Naive B cell (primary cell): ENCODE measurements at regions not wholly inside any gene's neighbourhood (a gene's known extent, or its start where the extent isn't known, plus 50 kb on each side); places are given as distances from the start of the nearest gene placed in this dataset.
A peak's percentile ranks its signal among the peaks of the same experiment; 100 is the strongest.

Experiments used
- ATAC-seq, 2 donors: fragments of 150-1000 bp; cut with Tn5 transposase; 2 replicates each; pipeline ENCODE4 v1.10.0; 2021; ENCODE audit warnings: low read depth in 2 of 2, mild to moderate bottlenecking in 2 of 2, moderate library complexity in 2 of 2
- DNase-seq: peaks from one replicate; pipeline ENCODE4 v3.0.0; 2022
- H3K27ac Mint-ChIP-seq, 6 donors: one replicate each; pipeline ENCODE4 v1.8.0; 2020 to 2022; ENCODE audit warnings: mild to moderate bottlenecking in 6 of 6, mixed read lengths in 6 of 6, moderate library complexity in 5 of 6, inconsistent platforms in 2 of 6
- H3K27me3 Mint-ChIP-seq, 3 donors: one replicate each; pipeline ENCODE4 v1.8.0; 2021 to 2022; ENCODE audit warnings: mixed read lengths in 3 of 3, mild to moderate bottlenecking in 1 of 3
- H3K36me3 Mint-ChIP-seq, 2 donors: one replicate each; pipeline ENCODE4 v1.8.0; 2020 to 2022; ENCODE audit warnings: mixed read lengths in 2 of 2, inconsistent platforms in 1 of 2, mild to moderate bottlenecking in 1 of 2
- H3K4me1 Mint-ChIP-seq, 3 donors: one replicate each; pipeline ENCODE4 v1.8.0; 2020 to 2022; ENCODE audit warnings: mixed read lengths in 3 of 3, inconsistent platforms in 1 of 3, mild to moderate bottlenecking in 1 of 3, moderate library complexity in 1 of 3
- H3K4me3 Mint-ChIP-seq, 8 donors: one replicate each; pipeline ENCODE4 v1.8.0; 2020 to 2022; ENCODE audit warnings: mild to moderate bottlenecking in 8 of 8, mixed read lengths in 8 of 8, moderate library complexity in 8 of 8, inconsistent platforms in 2 of 8
- H3K9me3 Mint-ChIP-seq, 7 donors: one replicate each; pipeline ENCODE4 v1.8.0; 2020 to 2022; ENCODE audit warnings: mixed read lengths in 7 of 7, mild to moderate bottlenecking in 5 of 7, inconsistent platforms in 2 of 7, moderate library complexity in 1 of 7

DNA sequence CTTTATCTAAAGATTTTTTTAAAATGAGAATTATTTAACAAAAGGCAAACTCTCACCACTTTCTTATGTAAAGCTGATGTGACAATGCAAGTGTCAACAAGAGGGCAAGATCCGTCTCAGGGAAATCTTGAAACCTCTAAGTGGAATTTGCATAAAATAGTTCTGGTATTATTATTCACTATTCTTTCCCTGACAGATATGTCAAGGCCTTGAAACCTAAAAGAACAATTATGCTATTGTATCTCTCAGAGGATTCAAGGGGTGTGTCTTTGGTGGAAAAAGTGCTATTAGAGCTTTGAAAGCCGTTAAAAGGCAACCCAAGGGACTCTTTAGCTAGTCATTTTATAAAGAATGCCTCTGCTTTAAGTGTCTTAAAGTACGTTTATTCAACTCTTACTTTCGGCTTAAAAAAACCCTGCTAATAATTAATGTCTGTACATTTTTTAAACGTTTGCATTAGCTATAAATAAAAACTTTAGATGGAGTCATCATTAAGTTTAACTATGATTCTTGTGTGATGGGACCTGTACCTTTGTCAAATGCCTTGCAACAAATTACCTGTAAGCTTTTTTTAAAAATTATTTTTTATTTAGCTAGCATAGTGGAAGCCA lies 585.5 kb downstream of the VRK1 start:
- peaks cover 4 to 10% (median 8%) of the 10 kb centered on the region in 3 donors for H3K4me1 Mint-ChIP-seq
- DNase-seq (no peak), ATAC-seq (no peak)
- no peak overlapping the region for H3K27ac Mint-ChIP-seq
- peaks cover 0 to 16% (median 8%) of the 10 kb centered on the region in 3 donors for H3K27me3 Mint-ChIP-seq
- H3K36me3 Mint-ChIP-seq: no peaks in the 10 kb centered on the region
- H3K4me3 Mint-ChIP-seq: no peak overlapping the region
- H3K9me3 Mint-ChIP-seq: no peaks in the 10 kb centered on the region

DNA sequence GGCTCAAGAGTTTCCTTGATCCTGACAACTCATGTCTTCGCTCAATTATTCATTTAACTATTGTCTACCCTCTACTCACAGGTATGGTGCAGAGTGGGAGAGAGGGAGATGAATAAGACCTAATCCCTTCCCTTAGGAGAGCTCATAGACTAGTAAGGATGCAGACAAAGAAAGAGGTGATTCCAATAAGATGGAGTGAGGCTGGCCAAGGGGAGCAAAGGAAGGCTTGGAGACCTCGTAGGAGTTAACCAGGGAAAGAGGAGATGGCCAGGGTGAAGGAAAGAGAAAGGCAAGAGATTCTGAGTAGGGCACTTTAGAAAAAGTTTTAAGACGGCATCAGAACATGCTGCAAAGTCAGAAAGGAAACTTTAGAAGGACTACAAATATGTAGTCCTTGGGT lies 588.5 kb downstream of the VRK1 start:
- H3K27me3 Mint-ChIP-seq: peaks cover 0 to 11% (median 0%) of the 10 kb centered on the region in 3 donors
- H3K4me1 Mint-ChIP-seq: peaks cover 0 to 4% (median 0%) of the 10 kb centered on the region in 3 donors
- H3K9me3 Mint-ChIP-seq: no peaks in the 10 kb centered on the region
- ATAC-seq (no peak), DNase-seq (no peak)
- H3K27ac Mint-ChIP-seq: no peak overlapping the region
- H3K4me3 Mint-ChIP-seq: no peak overlapping the region
- H3K36me3 Mint-ChIP-seq: no peaks in the 10 kb centered on the region

DNA sequence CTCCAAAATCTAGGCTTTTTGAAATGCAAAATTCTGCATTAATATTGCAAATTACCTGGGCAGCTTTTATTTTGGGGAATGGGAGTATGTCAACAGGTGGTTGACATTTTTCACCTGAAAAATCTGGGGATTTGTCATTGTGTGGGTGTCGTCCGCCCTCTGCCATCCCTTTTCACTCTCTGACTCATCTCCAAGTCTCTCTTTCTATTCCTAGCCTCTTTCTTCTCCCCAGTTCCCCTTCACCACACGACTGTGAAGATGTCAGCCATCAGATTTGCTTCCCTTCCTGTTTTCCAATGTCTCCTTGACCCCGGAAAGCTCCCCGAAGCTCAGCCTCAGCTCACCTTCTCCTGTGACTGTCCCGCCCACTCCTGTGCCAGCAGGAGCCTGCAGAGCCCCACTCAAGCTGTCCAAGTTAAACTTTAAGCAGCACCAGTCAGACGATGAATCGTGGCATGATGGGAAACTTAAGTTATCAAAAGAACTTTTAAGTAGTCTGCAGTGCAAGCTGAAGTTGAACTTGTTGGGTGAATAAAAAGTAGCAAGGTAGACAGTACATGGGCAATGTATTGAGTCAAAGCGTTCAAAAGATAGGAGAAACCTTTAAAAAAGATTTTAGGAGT lies 590.2 kb downstream of the VRK1 start:
- peaks cover 0 to 4% (median 0%) of the 10 kb centered on the region in 3 donors for H3K4me1 Mint-ChIP-seq
- H3K36me3 Mint-ChIP-seq: no peaks in the 10 kb centered on the region
- H3K27ac Mint-ChIP-seq: no peak overlapping the region
- no peak for ATAC-seq
- DNase-seq: no peak
- no peaks in the 10 kb centered on the region for H3K9me3 Mint-ChIP-seq
- H3K4me3 Mint-ChIP-seq: no peak overlapping the region
- peaks cover 0 to 11% (median 0%) of the 10 kb centered on the region in 3 donors for H3K27me3 Mint-ChIP-seq

DNA sequence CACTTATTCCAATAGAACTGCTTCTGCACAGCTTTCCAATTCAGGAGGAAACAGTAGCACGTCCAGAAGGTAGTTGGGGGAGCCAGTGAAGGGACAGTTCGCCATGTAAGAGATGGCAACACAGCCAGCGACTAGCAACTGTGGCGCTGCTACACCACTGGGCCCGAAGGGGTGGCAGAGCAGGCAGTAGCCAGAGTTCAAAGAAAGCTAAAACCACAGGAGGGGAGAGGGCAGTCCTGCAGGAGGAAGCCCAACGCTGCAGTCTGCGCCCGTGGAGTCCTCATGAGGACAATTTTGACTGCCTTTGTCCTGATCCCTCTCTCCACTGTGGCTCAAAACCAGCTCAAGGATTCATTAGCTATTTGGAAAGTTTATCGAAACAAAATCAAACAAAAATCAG lies 591.2 kb downstream of the VRK1 start:
- ATAC-seq (no peak), DNase-seq (no peak)
- Mint-ChIP-seq H3K27ac (no peak overlapping the region), H3K4me1 (peaks cover 0 to 4% (median 0%) of the 10 kb centered on the region in 3 donors), H3K4me3 (no peak overlapping the region), H3K36me3 (no peaks in the 10 kb centered on the region), H3K9me3 (no peaks in the 10 kb centered on the region), H3K27me3 (peaks cover 0 to 11% (median 0%) of the 10 kb centered on the region in 3 donors)

DNA sequence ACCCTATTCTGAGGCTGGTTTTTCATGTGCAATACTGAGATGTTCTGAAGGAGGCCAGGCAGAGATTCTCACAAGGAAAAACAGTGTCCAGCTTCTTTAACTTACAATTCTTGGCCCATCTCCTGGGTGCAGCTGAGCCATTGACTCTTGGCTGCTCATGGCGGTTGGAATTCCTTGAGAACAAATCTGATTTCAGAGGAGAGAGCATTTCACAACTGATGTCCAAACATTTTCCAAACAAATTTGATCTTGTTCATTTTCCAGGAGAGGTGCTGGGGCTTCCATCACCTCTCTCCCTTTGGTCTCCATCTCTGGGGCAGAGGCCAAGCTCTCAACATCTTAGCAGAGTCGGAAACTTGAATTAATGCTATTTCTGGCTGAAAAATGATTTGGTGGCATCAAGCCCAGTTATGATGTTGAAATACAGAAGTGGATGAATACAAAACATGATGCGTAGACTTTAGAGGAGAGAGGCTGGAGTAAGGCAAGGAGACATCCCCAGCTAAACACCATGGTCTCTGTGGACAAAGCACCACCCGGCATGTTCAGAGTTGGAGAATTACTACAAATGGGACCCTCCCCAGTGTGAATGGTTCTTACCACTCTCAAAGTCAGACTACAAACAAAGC lies 593.0 kb downstream of the VRK1 start:
- peaks cover 0 to 2% (median 0%) of the 10 kb centered on the region in 7 donors for H3K9me3 Mint-ChIP-seq
- H3K27ac Mint-ChIP-seq: no peak overlapping the region
- H3K36me3 Mint-ChIP-seq: no peaks in the 10 kb centered on the region
- H3K4me1 Mint-ChIP-seq: peaks cover 0 to 4% (median 0%) of the 10 kb centered on the region in 3 donors
- ATAC-seq (no peak), DNase-seq (no peak)
- H3K4me3 Mint-ChIP-seq: no peak overlapping the region
- H3K27me3 Mint-ChIP-seq: peaks cover 0 to 3% (median 0%) of the 10 kb centered on the region in 3 donors

DNA sequence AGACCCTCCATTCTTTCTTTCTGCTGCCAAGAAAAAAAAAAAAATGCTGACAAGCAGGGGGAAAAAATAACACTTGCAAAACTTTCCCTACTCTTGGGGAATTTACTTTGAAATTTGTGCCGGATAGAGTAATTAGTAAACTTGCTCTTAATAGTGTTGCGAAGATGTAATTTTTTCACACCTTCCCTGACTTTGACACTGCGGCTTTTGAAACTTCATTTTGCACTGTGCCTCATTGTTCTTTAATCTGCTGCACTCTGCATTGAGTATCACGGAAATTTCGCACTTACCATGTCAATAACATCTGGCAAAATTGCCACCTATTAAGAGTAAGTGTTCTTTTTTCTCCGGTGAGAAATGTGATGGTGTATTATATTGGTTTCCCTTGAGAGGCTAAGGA lies 596.1 kb downstream of the VRK1 start:
- Mint-ChIP-seq H3K9me3 (peaks cover 0 to 5% (median 0%) of the 10 kb centered on the region in 7 donors), H3K27me3 (peaks cover 0 to 6% (median 0%) of the 10 kb centered on the region in 3 donors), H3K36me3 (no peaks in the 10 kb centered on the region), H3K4me1 (no peaks in the 10 kb centered on the region), H3K27ac (no peak overlapping the region), H3K4me3 (no peak overlapping the region)
- ATAC-seq (no peak), DNase-seq (no peak)

DNA sequence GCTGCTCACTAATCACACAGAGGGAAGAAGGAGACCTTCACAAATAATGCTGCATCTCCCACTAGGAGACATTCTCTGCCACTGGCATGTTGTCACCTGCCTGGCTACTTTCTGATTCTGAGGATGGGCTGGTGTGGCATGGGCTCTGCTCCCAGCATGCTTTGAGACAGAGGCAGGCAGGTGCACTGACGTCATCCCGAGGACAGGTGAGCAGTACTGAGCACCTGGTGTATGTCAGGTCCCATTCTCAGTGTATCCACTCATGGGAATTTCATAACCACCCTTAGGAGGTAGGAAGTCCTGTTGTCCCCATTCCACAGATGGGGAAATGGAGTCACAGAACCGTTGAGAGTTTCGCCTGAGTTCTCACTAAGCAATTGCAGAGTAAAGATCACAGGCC lies 597.9 kb downstream of the VRK1 start:
- Mint-ChIP-seq H3K36me3 (no peaks in the 10 kb centered on the region), H3K4me3 (no peak overlapping the region), H3K27ac (no peak overlapping the region), H3K27me3 (peaks cover 0 to 14% (median 0%) of the 10 kb centered on the region in 3 donors), H3K9me3 (peaks cover 0 to 7% (median 3%) of the 10 kb centered on the region in 7 donors), H3K4me1 (no peaks in the 10 kb centered on the region)
- no peak for DNase-seq
- no peak for ATAC-seq

DNA sequence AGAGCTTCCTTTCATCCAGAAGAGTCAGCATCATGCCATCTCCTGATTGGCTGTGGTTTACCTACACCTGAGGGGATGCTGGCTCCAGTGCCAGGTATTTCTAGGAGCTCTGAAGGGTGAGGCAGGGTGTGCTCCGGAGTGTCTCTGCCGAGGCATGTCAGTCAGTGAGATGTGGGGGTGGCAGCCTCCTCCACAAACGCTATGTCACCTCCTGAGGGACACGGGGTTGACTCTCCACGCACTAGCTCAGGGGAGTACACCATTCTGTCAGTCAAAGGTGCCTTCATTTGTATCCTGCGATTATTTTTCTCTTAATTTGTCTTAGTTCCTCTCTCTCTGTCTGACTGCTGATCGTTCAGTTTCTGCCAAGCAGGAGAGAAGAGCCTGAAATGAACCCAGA lies 604.5 kb downstream of the VRK1 start:
- H3K36me3 Mint-ChIP-seq: no peaks in the 10 kb centered on the region

DNA sequence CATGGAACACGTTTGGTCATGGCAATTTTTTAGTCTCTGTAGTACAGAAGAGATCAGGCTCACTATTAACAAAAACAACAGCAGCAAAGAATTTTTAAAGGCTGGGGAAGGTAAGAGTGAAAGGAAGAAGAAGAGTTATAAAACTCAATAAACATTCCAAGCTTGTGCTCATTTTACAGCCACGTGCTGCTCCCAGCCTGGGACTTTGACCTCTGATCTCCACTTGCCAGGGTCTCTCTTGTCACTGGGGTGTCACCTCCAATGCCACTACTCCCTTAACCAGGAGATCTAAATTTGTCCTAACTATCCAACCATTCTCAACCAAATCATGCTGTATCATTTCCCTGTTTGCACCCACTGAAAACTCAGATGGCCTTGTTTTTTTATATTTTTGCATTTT lies 605.1 kb downstream of the VRK1 start:
- peak overlapping the region in 1 of 6 donors; percentile 6 for H3K27ac Mint-ChIP-seq
- peaks cover 0 to 13% (median 8%) of the 10 kb centered on the region in 3 donors for H3K27me3 Mint-ChIP-seq
- DNase-seq (no peak), ATAC-seq (no peak)
- H3K36me3 Mint-ChIP-seq: no peaks in the 10 kb centered on the region
- H3K9me3 Mint-ChIP-seq: peaks cover 0 to 9% (median 4%) of the 10 kb centered on the region in 7 donors
- H3K4me3 Mint-ChIP-seq: no peak overlapping the region
- H3K4me1 Mint-ChIP-seq: no peaks in the 10 kb centered on the region

More for the DNA sequence above, 604.5 kb downstream of the VRK1 start:
- peaks cover 0 to 14% (median 8%) of the 10 kb centered on the region in 3 donors for H3K27me3 Mint-ChIP-seq
- H3K9me3 Mint-ChIP-seq: peaks cover 0 to 9% (median 4%) of the 10 kb centered on the region in 7 donors
- no peaks in the 10 kb centered on the region for H3K4me1 Mint-ChIP-seq
- H3K4me3 Mint-ChIP-seq: no peak overlapping the region
- DNase-seq (no peak), ATAC-seq (no peak)
- no peak overlapping the region for H3K27ac Mint-ChIP-seq

DNA sequence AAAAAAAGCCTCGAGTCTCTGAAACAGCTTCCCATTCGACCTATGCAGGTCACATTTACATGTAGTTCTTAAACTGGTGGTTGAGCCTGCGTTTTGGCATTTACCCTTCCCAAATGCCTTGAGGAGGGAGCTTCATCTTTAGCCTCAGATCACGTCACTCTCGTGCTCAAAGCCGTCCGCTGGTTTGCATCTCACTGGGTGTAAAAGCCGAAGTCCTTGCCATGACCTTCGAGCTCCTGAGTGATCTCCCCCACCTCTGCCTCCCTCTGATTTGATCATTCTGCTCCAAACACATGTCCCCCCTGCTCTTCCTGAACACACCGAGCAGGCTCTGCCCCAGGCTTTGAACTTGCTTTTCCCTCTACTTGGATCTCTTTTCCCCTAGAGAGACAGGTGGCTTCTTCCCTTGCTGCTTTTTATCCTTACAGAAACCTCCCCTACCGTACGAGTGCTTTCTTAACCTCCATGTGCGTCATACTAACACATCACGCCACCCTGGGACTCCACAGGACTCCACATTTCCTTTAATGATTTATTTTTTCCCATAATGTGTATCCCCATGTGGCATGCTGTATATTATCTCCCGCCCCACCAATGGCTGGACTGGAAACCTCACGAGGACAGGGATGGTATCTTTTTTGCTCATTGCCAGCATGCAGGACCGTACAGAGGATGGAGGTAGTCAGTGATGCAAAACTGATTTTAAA lies 610.7 kb downstream of the VRK1 start:
- peaks cover 6 to 18% (median 15%) of the 10 kb centered on the region in 3 donors for H3K27me3 Mint-ChIP-seq
- H3K9me3 Mint-ChIP-seq: peaks cover 0 to under 1% (median 0%) of the 10 kb centered on the region in 7 donors
- DNase-seq (no peak), ATAC-seq (no peak)
- H3K4me3 Mint-ChIP-seq: no peak overlapping the region
- H3K4me1 Mint-ChIP-seq: no peaks in the 10 kb centered on the region
- no peaks in the 10 kb centered on the region for H3K36me3 Mint-ChIP-seq
- H3K27ac Mint-ChIP-seq: no peak overlapping the region

DNA sequence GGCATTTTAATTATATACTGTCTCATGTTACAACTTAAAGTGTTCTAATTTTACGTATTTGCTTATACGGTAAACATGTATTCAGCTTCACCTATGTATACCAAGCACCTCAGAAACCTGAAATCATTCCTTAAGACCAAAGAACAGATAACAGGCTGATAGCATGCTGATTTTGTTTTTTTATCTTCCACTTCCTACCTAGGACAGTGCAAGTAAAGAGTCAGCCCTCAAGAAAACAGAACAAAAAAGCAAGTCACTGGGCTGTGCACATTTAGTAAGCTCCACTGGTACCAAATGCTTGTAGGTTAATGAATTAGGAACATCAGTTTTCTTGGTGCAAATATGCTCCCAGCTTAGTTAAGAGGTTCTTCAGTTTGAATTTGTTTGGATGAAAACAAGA lies 611.3 kb downstream of the VRK1 start:
- no peak overlapping the region for H3K27ac Mint-ChIP-seq
- no peaks in the 10 kb centered on the region for H3K4me1 Mint-ChIP-seq
- H3K27me3 Mint-ChIP-seq: peaks cover 6 to 18% (median 15%) of the 10 kb centered on the region in 3 donors
- no peaks in the 10 kb centered on the region for H3K36me3 Mint-ChIP-seq
- H3K9me3 Mint-ChIP-seq: no peaks in the 10 kb centered on the region
- ATAC-seq: no peak
- no peak overlapping the region for H3K4me3 Mint-ChIP-seq
- no peak for DNase-seq

DNA sequence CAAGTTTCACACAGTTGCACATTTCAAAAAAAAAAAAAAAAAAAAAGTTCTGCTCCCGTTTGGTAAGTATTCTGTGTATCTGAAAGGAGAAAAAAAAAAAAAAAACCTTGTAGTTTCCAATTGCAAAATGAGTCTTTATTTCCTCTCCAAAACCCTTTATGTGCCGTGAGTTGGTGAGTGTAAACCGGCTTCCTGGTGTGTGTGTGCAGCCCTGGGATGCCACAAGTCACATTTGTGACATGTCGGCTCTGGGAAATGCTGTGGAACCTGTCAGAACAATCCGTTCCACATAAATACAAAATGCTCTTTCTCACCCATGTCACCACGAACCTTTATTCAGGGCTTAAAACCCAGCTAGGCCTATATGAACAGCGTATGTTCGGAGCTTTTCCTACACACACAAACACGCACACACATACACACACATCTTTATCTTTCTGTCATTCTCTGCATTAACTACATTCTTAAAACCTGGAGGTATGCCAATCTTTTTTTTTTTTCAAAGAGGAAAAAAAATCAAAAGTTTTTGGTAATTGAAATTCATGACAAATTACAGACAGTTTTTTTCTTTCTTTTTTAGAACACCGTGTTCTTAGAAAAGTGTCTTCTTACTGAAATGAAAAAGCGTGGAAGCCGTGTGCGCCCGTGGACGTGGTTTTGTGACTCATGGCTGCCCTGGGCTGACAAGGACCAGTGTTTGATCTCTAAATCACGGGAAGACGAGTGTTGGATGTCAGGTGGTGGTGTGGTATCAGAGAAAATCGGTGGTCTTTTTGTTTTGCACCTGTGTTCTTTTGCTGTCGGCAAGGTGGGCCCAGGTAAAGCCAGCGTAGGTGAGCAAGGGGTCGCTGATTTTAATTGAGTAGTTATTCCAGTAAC lies 612.0 kb downstream of the VRK1 start:
- ATAC-seq (no peak), DNase-seq (no peak)
- Mint-ChIP-seq H3K4me1 (no peaks in the 10 kb centered on the region), H3K4me3 (no peak overlapping the region), H3K36me3 (no peaks in the 10 kb centered on the region), H3K27me3 (peaks cover 6 to 19% (median 18%) of the 10 kb centered on the region in 3 donors), H3K27ac (peak overlapping the region in 1 of 6 donors; percentile 27), H3K9me3 (no peaks in the 10 kb centered on the region)
